GM23248 (cell line): ENCODE measurements at regions not wholly inside any gene's neighbourhood (a gene's known extent, or its start where the extent isn't known, plus 50 kb on each side); places are given as distances from the start of the nearest gene placed in this dataset.

Experiments used
- EZH2 ChIP-seq: fragments of 200-600 bp; sonication (generic); IDR thresholded peaks from 2 replicates; pipeline ENCODE4 v1.6.1; 2018; ENCODE audit warnings: antibody characterized with exemption, mild to moderate bottlenecking; ENCODE audit not compliant: insufficient read depth, poor library complexity, severe bottlenecking
- EZH2phosphoT487 ChIP-seq: fragments of 200-600 bp; sonication (generic); IDR thresholded peaks from 2 replicates; pipeline ENCODE4 v1.6.1; 2018; ENCODE audit warnings: antibody characterized with exemption, moderate library complexity, mild to moderate bottlenecking, low read depth; ENCODE audit not compliant: insufficient read depth

- no peak for TF ChIP-seq EZH2
- no peak for TF ChIP-seq EZH2phosphoT487
Measured at GRCh38 chr17:63382136-63382535, 64.0 kb downstream of the CYB561 start.
